HK-2 (cell line): ENCODE measurements at regions not wholly inside any gene's neighbourhood (a gene's known extent, or its start where the extent isn't known, plus 50 kb on each side); places are given as distances from the start of the nearest gene placed in this dataset.

Experiments used
- DNase-seq: peaks from one replicate; pipeline ENCODE4 v3.0.0-alpha.2; 2018; ENCODE audit not compliant: unreplicated experiment

GRCh38 chrX:40149286-40150175 lies 51.8 kb upstream of the BCOR start:
- DNase-seq: no peak

DNA sequence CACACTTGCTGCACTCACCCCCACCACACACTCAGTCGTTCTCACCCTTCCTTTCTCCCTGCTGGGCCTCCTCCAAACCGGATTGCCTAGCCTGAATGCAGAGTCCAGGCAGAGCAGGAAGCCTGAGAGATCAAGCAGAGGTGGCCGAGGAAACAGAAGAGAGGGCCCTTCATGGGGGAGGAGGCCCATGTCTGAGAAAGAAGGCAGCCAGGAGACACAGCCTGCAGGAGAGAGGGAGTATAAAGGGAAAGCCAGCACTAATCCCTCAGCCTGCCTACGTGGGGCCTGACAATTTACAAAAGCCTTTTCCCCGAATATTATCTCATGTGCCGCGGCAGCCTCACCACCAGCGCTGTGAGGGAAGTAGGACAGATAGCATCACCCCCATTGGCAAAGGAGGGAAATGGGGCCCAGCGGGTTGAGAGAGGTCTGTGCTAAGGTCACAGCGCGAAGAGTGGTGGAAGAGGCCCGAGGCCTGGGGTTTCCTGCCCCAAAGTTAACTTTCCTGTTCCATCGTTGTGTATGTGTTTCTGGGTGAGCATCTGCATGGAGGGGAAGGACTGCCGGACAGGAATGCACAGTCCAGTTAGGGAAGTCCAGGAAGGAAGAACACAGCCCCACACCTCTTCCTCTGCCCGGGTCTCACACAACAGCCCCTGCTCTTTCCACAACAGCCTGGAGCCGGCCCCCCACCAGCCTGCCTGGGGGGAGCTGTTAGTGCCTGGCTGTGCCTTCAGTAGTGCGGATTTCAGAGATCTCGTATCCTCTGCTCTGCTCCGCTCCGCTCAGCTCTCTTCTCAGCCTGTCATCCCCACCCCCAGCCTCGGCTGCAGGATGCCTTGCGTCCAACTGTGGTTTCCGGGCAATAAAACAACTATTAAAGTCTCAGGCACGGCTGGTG lies 50.9 kb upstream of the BCOR start:
- DNase-seq: no peak

- DNase-seq: no peak
Measured at GRCh38 chrX:40147971-40148370, 50.2 kb upstream of the BCOR start.
